A549 (cell line): ENCODE measurements at regions not wholly inside any gene's neighbourhood (a gene's known extent, or its start where the extent isn't known, plus 50 kb on each side); places are given as distances from the start of the nearest gene placed in this dataset.

Experiments used
- CHD2 ChIP-seq: fragments of 150-350 bp; IDR thresholded peaks from 2 replicates; pipeline ENCODE4 v1.6.1; 2014; ENCODE audit warnings: low read length; ENCODE audit not compliant: partially characterized antibody
- EP300 ChIP-seq, 2 experiments: fragments of >200 bp; sonication (Bioruptor Twin); formaldehyde crosslinking; IDR thresholded peaks; 2 replicates in 1 of 2; 3 replicates in 1 of 2; pipeline ENCODE4 v1.6.1; 2016 to 2017
- MAFK ChIP-seq: fragments of 450-650 bp; IDR thresholded peaks from 2 replicates; pipeline ENCODE4 v1.6.1; 2014; ENCODE audit not compliant: partially characterized antibody
- MYC ChIP-seq: IDR thresholded peaks from 2 replicates; pipeline ENCODE4 v1.6.1; 2012; ENCODE audit warnings: mild to moderate bottlenecking, inconsistent platforms, low read length, improper control_type of control experiment, borderline replicate concordance
- SREBF2 ChIP-seq: fragments of 450-650 bp; IDR thresholded peaks from 2 replicates; pipeline ENCODE4 v1.6.1; 2014; ENCODE audit warnings: mild to moderate bottlenecking, moderate library complexity
- ZFP36 ChIP-seq: fragments of 450-650 bp; IDR thresholded peaks from 2 replicates; pipeline ENCODE4 v1.6.1; 2014; ENCODE audit warnings: borderline replicate concordance; ENCODE audit not compliant: partially characterized antibody

DNA sequence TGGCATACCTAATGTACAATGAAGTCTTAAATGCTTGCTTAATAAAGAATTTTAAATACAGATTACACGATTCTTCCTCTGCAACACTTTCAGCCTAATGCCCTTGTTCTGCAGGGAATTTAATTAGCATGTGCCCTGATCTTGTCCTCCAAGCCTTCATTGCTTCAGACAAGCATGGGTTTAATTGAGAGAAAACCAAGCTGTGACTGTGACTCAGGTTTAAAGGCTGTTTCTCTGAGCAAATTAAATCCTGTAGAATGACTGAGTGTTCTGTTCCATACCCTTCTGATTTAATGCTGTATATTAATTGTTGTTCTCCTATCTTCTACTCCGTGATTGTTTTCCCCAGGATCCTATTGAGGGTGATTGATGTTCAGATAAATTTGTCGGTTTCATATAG, 269.0 kb upstream of the PRMT6 start:
- no peak for TF ChIP-seq CHD2
- TF ChIP-seq MAFK = no peak
- no peak for TF ChIP-seq MYC
- TF ChIP-seq EP300 (IDR thresholded peaks at IDR 0.05) = no peak
- no peak for TF ChIP-seq ZFP36
- TF ChIP-seq SREBF2 = no peak
